CD4-positive, alpha-beta T cell (primary cell): ENCODE measurements at regions not wholly inside any gene's neighbourhood (a gene's known extent, or its start where the extent isn't known, plus 50 kb on each side); places are given as distances from the start of the nearest gene placed in this dataset.

Experiments
- ATAC-seq: fragments of 200-7000 bp; cut with Tn5 transposase; one replicate; pipeline ENCODE4 v1.10.0; 2022; ENCODE audit warnings: mild to moderate bottlenecking; ENCODE audit not compliant: poor library complexity
- CTCF ChIA-PET: fragments of 350-600 bp; sonication (Branson Sonifier 250); formaldehyde crosslinking; loops from one replicate; lab custom pipeline; 2021; ENCODE audit warnings: antibody characterized with exemption, inconsistent platforms; lab: Charles Lee
- POLR2A ChIA-PET: fragments of 350-600 bp; sonication (Branson Sonifier 250); formaldehyde crosslinking; loops from one replicate; lab custom pipeline; 2021; ENCODE audit warnings: antibody characterized with exemption, inconsistent platforms; lab: Charles Lee
- DNase-seq, 14 experiments: peaks; one replicate each; pipeline ENCODE4 v3.0.0-alpha.2; 2013 to 2020; ENCODE audit warnings: mixed read lengths in 2 of 14
- H3K27ac ChIP-seq, 2 donors: one replicate each; pipeline versions ENCODE4 v1.5.1 to v1.7.0; 2013; ENCODE audit warnings: low read length in 2 of 2, low read depth in 1 of 2, mild to moderate bottlenecking in 1 of 2
- H3K27me3 ChIP-seq, 2 experiments: 1 replicate in 1 of 2; 2 replicates in 1 of 2; pipeline versions ENCODE4 v1.6.1 to v1.7.0; 2013; ENCODE audit warnings: low read length in 2 of 2, control low read depth in 1 of 2, mild to moderate bottlenecking in 1 of 2, moderate library complexity in 1 of 2; ENCODE audit not compliant: insufficient read depth in 2 of 2, control insufficient read depth in 1 of 2
- H3K36me3 ChIP-seq: one replicate; pipeline ENCODE4 v1.6.1; 2013; ENCODE audit warnings: low read length, control low read depth; ENCODE audit not compliant: insufficient read depth
- H3K4me1 ChIP-seq: one replicate; pipeline ENCODE4 v1.6.1; 2013; ENCODE audit warnings: low read length, control low read depth; ENCODE audit not compliant: insufficient read depth
- H3K4me3 ChIP-seq: one replicate; pipeline ENCODE4 v1.5.1; 2013; ENCODE audit warnings: mild to moderate bottlenecking, low read length, moderate library complexity
- H3K9me3 ChIP-seq, 2 experiments: 1 replicate in 1 of 2; 2 replicates in 1 of 2; pipeline versions ENCODE4 v1.6.1 to v1.7.0; 2013; ENCODE audit warnings: low read length in 2 of 2, mild to moderate bottlenecking in 2 of 2, control low read depth in 1 of 2, moderate library complexity in 1 of 2; ENCODE audit not compliant: control insufficient read depth in 1 of 2, insufficient read depth in 1 of 2
- H3K27ac Mint-ChIP-seq: one replicate; pipeline ENCODE4 v1.8.0; 2020; ENCODE audit warnings: mixed read lengths
- H3K27me3 Mint-ChIP-seq: one replicate; pipeline ENCODE4 v1.8.0; 2021; ENCODE audit warnings: mixed read lengths
- H3K36me3 Mint-ChIP-seq: one replicate; pipeline ENCODE4 v1.8.0; 2021; ENCODE audit warnings: low read depth, mixed read lengths
- H3K4me1 Mint-ChIP-seq: one replicate; pipeline ENCODE4 v1.8.0; 2021; ENCODE audit warnings: low read depth, mixed read lengths
- H3K4me3 Mint-ChIP-seq: one replicate; pipeline ENCODE4 v1.8.0; 2020; ENCODE audit warnings: mild to moderate bottlenecking, mixed read lengths
- H3K9me3 Mint-ChIP-seq: one replicate; pipeline ENCODE4 v1.8.0; 2020; ENCODE audit warnings: mixed read lengths
- intact Hi-C, 2 experiments: fragments of 100-400 bp; cut with DNase I in 1 of 2; cut with micrococcal nuclease in 1 of 2; formaldehyde crosslinking; loops; one replicate each; pipeline versions ENCODE4 v1.15.1 to v1.9.0; 2023 to 2025; cut with DNase I, micrococcal nuclease
- TF ChIP-seq, protein P1 (sequence below): fragments of 200-600 bp; IDR thresholded peaks from one replicate; pipeline ENCODE4 v1.8.0; 2022; ENCODE audit warnings: antibody characterized with exemption, mild to moderate bottlenecking

DNA sequence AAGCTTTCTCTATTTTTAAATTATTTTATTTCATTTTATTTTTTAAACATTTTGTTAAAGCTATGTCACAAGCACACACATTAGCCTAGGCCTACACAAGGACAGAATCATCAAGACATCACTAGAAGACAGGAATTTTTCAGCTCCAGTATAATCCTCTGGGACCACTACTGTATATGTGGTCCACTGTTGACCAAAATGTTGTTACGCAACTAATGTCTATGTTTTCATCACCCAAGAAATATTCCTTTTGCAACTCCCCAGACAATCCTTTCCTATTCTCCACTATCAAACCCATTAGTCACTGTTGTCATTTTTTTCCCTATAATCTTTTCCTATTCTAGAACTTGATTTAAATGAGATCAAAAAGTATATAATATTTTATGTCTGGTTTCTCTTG is 2371.7 kb upstream of the C9orf72 start:
- Mint-ChIP-seq H3K36me3 (no peaks in the 10 kb centered on the region), H3K9me3 (no peaks in the 10 kb centered on the region), H3K4me3 (no peak overlapping the region), H3K27ac (no peak overlapping the region), H3K27me3 (no peaks in the 10 kb centered on the region), H3K4me1 (no peaks in the 10 kb centered on the region)
- ATAC-seq (no peak), DNase-seq (no peak)
- TF ChIP-seq, protein P1, sequence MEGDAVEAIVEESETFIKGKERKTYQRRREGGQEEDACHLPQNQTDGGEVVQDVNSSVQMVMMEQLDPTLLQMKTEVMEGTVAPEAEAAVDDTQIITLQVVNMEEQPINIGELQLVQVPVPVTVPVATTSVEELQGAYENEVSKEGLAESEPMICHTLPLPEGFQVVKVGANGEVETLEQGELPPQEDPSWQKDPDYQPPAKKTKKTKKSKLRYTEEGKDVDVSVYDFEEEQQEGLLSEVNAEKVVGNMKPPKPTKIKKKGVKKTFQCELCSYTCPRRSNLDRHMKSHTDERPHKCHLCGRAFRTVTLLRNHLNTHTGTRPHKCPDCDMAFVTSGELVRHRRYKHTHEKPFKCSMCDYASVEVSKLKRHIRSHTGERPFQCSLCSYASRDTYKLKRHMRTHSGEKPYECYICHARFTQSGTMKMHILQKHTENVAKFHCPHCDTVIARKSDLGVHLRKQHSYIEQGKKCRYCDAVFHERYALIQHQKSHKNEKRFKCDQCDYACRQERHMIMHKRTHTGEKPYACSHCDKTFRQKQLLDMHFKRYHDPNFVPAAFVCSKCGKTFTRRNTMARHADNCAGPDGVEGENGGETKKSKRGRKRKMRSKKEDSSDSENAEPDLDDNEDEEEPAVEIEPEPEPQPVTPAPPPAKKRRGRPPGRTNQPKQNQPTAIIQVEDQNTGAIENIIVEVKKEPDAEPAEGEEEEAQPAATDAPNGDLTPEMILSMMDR: no peak
- Histone ChIP-seq H3K4me3 (no peak overlapping the region), H3K4me1 (no peaks in the 10 kb centered on the region), H3K36me3 (no peaks in the 10 kb centered on the region), H3K9me3 (no peaks in the 10 kb centered on the region), H3K27me3 (no peaks in the 10 kb centered on the region), H3K27ac (no peak overlapping the region)
- CTCF ChIA-PET: no interaction called here
- intact Hi-C loops: no loop called here
- POLR2A ChIA-PET: no interaction called here

DNA sequence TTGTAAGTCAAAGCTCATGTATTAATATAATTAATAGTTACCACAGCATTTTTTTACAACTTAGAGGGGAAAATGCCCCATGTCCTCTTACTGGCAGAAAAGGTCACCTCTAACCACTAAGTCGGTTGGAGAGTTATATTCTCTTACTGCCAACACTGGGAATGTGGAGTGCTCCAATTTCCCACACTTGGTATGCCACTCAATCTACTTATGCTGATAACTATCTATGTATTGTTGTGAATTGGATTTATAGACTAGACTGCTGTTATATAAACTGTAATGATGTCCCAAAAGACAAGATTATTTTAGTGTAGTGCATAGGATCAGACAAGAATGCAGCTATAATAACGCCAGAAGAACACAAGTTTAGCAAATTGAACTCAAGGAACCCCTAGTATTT is 2385.2 kb upstream of the C9orf72 start:
- H3K27ac Mint-ChIP-seq: no peak overlapping the region
- ATAC-seq: no peak
- Histone ChIP-seq H3K36me3 (no peaks in the 10 kb centered on the region), H3K27ac (no peak overlapping the region), H3K4me3 (no peak overlapping the region), H3K9me3 (no peaks in the 10 kb centered on the region), H3K4me1 (no peaks in the 10 kb centered on the region), H3K27me3 (no peaks in the 10 kb centered on the region)
- H3K9me3 Mint-ChIP-seq: no peaks in the 10 kb centered on the region
- POLR2A ChIA-PET: no interaction called here
- no peak for DNase-seq
- intact Hi-C loops: no loop called here
- H3K36me3 Mint-ChIP-seq: no peaks in the 10 kb centered on the region
- CTCF ChIA-PET: no interaction called here
- TF ChIP-seq, protein P1: no peak
- H3K27me3 Mint-ChIP-seq: no peaks in the 10 kb centered on the region
- no peak overlapping the region for H3K4me3 Mint-ChIP-seq
- no peaks in the 10 kb centered on the region for H3K4me1 Mint-ChIP-seq

DNA sequence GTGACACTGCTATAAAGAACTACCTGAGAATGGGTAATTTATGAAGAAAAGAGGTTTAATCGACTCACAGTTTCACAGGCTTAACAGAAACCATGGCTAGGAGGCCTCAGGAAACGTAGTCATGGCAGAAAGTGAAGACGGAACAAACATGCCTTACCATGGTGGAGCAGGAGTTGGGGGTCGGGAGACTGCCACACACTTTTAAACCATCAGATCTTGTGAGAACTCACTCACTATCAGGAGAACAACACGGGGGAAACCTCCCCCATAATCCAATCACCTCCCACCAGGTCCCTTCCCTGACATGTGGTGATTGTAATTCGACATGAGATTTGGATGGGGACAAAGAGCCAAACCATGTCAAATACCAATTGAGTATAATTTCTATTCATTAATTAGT is 2392.6 kb upstream of the C9orf72 start:
- Histone ChIP-seq H3K27me3 (no peaks in the 10 kb centered on the region), H3K9me3 (peaks cover 0 to 15% of the 10 kb centered on the region in 2 experiments), H3K27ac (no peak overlapping the region), H3K4me3 (no peak overlapping the region), H3K4me1 (no peaks in the 10 kb centered on the region), H3K36me3 (no peaks in the 10 kb centered on the region)
- DNase-seq (no peak), ATAC-seq (no peak)
- ChIA-PET POLR2A (no interaction called here), CTCF (interaction anchor here (1.0 kb wide), 1 partner anchor 44 kb away, joined by 3 read pairs; no protein-coding TSS in a partner anchor)
- Mint-ChIP-seq H3K4me1 (no peaks in the 10 kb centered on the region), H3K27ac (no peak overlapping the region), H3K36me3 (no peaks in the 10 kb centered on the region), H3K9me3 (no peaks in the 10 kb centered on the region), H3K27me3 (no peaks in the 10 kb centered on the region), H3K4me3 (no peak overlapping the region)
- TF ChIP-seq, protein P1: no peak
- intact Hi-C loops: no loop called here
